Thyroid gland (tissue), 4 donors: ENCODE measurements at regions not wholly inside any gene's neighbourhood (a gene's known extent, or its start where the extent isn't known, plus 50 kb on each side); places are given as distances from the start of the nearest gene placed in this dataset.

Source experiments
- DNase-seq, 2 donors: peaks; one replicate each; pipeline ENCODE4 v3.0.0-alpha.2; 2019
- H3K27ac ChIP-seq, 3 donors: fragments of 200-600 bp; sonication (generic); 1 replicate in 2 of 3; 2 replicates in 1 of 3; pipeline ENCODE4 v1.5.1; 2016 to 2019; ENCODE audit warnings: mild to moderate bottlenecking in 1 of 3, moderate library complexity in 1 of 3
- H3K27me3 ChIP-seq: fragments of 200-600 bp; sonication (generic); one replicate; pipeline ENCODE4 v1.5.1; 2019
- H3K36me3 ChIP-seq, 2 donors: fragments of 200-600 bp; sonication (generic); one replicate each; pipeline ENCODE4 v1.5.1; 2016 to 2019
- H3K4me1 ChIP-seq, 2 donors: fragments of 200-600 bp; sonication (generic); one replicate each; pipeline ENCODE4 v1.5.1; 2017 to 2019
- H3K4me3 ChIP-seq, 3 donors: fragments of 200-600 bp; sonication (generic); replicated peaks in 1 of 3; 1 replicate in 2 of 3; 2 replicates in 1 of 3; pipeline ENCODE4 v1.5.1; 2016; ENCODE audit warnings: mild to moderate bottlenecking in 1 of 3
- H3K9me3 ChIP-seq: fragments of 200-600 bp; sonication (generic); one replicate; pipeline ENCODE4 v1.5.1; 2017
- POLR2A ChIP-seq, 2 donors: fragments of 450-650 bp; IDR thresholded peaks; one replicate each; pipeline ENCODE4 v1.6.1; 2017; ENCODE audit warnings: antibody characterized with exemption in 2 of 2, mild to moderate bottlenecking in 2 of 2, moderate library complexity in 1 of 2
- WGBS, 2 donors: methylation state at CpG; one replicate each; pipeline ENCODE4 v1.1.5; 2017; 5-methylcytosine and 5-hydroxymethylcytosine counted together
- intact Hi-C: fragments of 100-400 bp; cut with DNase I; formaldehyde crosslinking; loops from one replicate; pipeline ENCODE4 v1.15.1; 2023
- TF ChIP-seq, protein P1 (sequence below), 6 experiments: fragments of 200-600 bp in 3 of 6; fragments of 450-650 bp in 3 of 6; sonication (generic) in 3 of 6; IDR thresholded peaks; one replicate each; pipeline ENCODE4 v1.5.1; 2016 to 2019; ENCODE audit warnings: antibody characterized with exemption in 6 of 6, mild to moderate bottlenecking in 2 of 6, inconsistent platforms in 1 of 6, moderate library complexity in 1 of 6

DNA sequence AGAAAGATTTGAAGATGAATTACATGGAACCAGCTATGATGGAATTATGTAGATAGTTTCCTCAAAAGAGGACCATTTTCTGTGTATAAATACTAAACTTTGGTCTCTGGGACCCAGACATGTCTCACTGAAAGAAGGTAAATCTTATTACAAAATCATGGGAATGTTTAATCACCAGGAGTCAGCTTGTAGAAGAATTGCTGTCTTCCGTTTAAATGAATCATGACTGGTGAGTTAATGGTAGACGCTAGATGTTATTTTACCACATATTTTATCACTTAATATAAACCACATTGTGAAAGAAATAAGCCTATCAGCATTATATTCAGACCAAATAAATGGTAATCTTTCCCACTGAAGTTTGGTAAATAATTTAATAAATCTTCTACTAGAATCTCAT, 322.3 kb upstream of the SUCLG2 start:
- 82 to 85% methylated on average over 2 of the region's 2 CpGs for WGBS, 2 donors
- Histone ChIP-seq H3K27ac (no peak overlapping the region), H3K9me3 (no peaks in the 10 kb centered on the region), H3K4me3 (no peak overlapping the region), H3K27me3 (no peaks in the 10 kb centered on the region), H3K36me3 (no peaks in the 10 kb centered on the region), H3K4me1 (no peaks in the 10 kb centered on the region)
- intact Hi-C loops, result no loop called here
- TF ChIP-seq, protein P1, sequence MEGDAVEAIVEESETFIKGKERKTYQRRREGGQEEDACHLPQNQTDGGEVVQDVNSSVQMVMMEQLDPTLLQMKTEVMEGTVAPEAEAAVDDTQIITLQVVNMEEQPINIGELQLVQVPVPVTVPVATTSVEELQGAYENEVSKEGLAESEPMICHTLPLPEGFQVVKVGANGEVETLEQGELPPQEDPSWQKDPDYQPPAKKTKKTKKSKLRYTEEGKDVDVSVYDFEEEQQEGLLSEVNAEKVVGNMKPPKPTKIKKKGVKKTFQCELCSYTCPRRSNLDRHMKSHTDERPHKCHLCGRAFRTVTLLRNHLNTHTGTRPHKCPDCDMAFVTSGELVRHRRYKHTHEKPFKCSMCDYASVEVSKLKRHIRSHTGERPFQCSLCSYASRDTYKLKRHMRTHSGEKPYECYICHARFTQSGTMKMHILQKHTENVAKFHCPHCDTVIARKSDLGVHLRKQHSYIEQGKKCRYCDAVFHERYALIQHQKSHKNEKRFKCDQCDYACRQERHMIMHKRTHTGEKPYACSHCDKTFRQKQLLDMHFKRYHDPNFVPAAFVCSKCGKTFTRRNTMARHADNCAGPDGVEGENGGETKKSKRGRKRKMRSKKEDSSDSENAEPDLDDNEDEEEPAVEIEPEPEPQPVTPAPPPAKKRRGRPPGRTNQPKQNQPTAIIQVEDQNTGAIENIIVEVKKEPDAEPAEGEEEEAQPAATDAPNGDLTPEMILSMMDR (IDR thresholded peaks at IDR 0.05), result no peak
- no peak for TF ChIP-seq POLR2A (IDR thresholded peaks at IDR 0.05)
- no peak for DNase-seq

- intact Hi-C loops, result no loop called here
- Histone ChIP-seq H3K4me1 (no peaks in the 10 kb centered on the region), H3K27ac (no peak overlapping the region), H3K4me3 (no peak overlapping the region), H3K36me3 (no peaks in the 10 kb centered on the region), H3K9me3 (no peaks in the 10 kb centered on the region), H3K27me3 (no peaks in the 10 kb centered on the region)
- DNase-seq, result no peak
- TF ChIP-seq, protein P1 (IDR thresholded peaks at IDR 0.05), result no peak
- no peak for TF ChIP-seq POLR2A (IDR thresholded peaks at IDR 0.05)
Observed at GRCh38 chr3:67964596-67964995, 310.2 kb upstream of the SUCLG2 start.

DNA sequence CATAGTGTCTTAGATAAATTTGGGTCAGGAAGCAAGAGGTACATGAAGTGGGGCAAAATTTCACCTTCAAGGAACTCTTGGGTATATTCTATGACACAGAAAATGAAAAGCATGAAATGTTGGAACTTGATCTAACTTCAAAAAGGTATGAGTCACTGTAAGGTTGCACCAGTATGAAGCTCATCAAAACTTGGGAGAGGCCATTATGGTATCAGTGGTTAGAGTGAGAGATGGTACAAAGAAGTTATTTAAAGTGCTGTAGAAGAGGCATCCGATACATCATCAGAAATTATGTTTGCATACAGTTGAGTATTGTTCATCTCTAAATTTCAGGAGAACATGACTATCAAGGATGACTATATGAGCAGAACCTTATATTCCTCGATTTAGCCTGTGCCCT, 302.9 kb upstream of the SUCLG2 start:
- no peaks in the 10 kb centered on the region for H3K9me3 ChIP-seq
- no peak for TF ChIP-seq POLR2A (IDR thresholded peaks at IDR 0.05)
- TF ChIP-seq, protein P1 (IDR thresholded peaks at IDR 0.05), result no peak
- H3K4me1 ChIP-seq, result no peaks in the 10 kb centered on the region
- H3K36me3 ChIP-seq, result no peaks in the 10 kb centered on the region
- DNase-seq, result no peak
- intact Hi-C loops, result no loop called here
- no peak overlapping the region for H3K27ac ChIP-seq
- no peaks in the 10 kb centered on the region for H3K27me3 ChIP-seq
- WGBS, 2 donors, result 84 to 85% methylated on average over 2 of the region's 2 CpGs
- H3K4me3 ChIP-seq, result no peak overlapping the region

DNA sequence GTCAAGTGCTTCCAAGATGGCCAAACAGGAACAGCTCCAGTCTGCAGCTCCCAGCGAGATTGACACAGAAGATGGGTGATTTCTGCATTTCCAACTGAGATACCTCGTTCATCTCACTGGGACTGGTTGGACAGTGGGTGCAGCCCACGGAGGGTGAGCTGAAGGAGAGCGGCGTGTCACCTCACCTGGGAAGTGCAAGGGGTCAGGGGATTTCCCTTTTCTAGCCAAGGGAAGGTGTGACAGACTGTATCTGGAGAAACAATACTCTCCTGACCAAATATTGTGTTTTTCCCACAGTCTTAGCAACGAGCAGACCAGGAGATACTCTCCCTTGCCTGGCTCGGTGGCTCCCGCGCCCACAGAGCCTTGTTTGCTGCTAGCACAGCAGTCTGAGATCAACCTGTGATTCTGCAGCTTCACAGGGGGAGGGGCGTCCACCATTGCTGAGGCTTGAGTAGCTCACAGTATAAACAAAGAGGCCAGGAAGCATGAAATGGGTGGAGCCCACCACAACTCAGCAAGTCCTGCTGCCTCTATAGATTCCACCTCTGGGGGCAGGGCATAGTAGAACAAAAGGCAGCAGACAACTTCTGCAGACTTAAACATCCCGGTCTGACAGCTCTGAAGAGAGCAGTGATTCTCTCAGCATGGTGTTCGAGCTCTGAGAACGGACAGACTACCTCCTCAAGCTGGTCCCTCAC, 293.5 kb upstream of the SUCLG2 start:
- Histone ChIP-seq H3K36me3 (no peaks in the 10 kb centered on the region), H3K4me1 (no peaks in the 10 kb centered on the region), H3K27ac (no peak overlapping the region), H3K9me3 (no peaks in the 10 kb centered on the region), H3K27me3 (no peaks in the 10 kb centered on the region), H3K4me3 (no peak overlapping the region)
- intact Hi-C loops, result no loop called here
- no peak for DNase-seq
- TF ChIP-seq, protein P1 (IDR thresholded peaks at IDR 0.05), result no peak
- TF ChIP-seq POLR2A (IDR thresholded peaks at IDR 0.05), result no peak
- 37 to 41% methylated on average over 13 of the region's 13 CpGs for WGBS, 2 donors

DNA sequence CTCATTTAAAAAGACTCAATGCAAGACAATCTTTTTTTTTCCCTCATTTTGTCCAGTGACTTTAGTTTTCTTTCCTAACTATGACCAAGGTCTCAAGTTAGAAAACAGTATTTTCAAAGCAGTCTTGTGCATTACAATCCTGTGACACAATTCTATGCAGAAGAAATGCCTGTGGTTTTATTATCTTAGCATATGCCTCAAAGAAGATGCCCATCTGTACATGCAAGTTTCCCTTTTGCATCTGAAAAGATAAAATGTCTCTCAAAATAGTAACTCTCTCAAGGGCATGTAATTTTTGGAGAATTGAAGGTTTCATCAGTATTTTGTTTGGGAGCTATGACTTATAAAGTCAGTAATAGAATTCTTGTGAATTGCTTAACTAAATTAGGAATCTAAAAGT, 292.0 kb upstream of the SUCLG2 start:
- no peak for DNase-seq
- TF ChIP-seq, protein P1 (IDR thresholded peaks at IDR 0.05), result no peak
- TF ChIP-seq POLR2A (IDR thresholded peaks at IDR 0.05), result no peak
- Histone ChIP-seq H3K4me3 (no peak overlapping the region), H3K27ac (no peak overlapping the region), H3K36me3 (no peaks in the 10 kb centered on the region), H3K4me1 (no peaks in the 10 kb centered on the region), H3K9me3 (no peaks in the 10 kb centered on the region), H3K27me3 (no peaks in the 10 kb centered on the region)
- intact Hi-C loops, result no loop called here
